GM18520 (cell line): ENCODE measurements at regions not wholly inside any gene's neighbourhood (a gene's known extent, or its start where the extent isn't known, plus 50 kb on each side); places are given as distances from the start of the nearest gene placed in this dataset.
"Not testable (repeated sequence)": the region's sequence is repeated elsewhere in the genome, so short reads cannot be mapped to it uniquely, and the experiment has no call there.

Source experiments
- ATAC-seq: cut with Tn5 transposase; IDR thresholded peaks from one replicate; pipeline ENCODE4 v1.9.1; 2021; ENCODE audit not compliant: unreplicated experiment

DNA sequence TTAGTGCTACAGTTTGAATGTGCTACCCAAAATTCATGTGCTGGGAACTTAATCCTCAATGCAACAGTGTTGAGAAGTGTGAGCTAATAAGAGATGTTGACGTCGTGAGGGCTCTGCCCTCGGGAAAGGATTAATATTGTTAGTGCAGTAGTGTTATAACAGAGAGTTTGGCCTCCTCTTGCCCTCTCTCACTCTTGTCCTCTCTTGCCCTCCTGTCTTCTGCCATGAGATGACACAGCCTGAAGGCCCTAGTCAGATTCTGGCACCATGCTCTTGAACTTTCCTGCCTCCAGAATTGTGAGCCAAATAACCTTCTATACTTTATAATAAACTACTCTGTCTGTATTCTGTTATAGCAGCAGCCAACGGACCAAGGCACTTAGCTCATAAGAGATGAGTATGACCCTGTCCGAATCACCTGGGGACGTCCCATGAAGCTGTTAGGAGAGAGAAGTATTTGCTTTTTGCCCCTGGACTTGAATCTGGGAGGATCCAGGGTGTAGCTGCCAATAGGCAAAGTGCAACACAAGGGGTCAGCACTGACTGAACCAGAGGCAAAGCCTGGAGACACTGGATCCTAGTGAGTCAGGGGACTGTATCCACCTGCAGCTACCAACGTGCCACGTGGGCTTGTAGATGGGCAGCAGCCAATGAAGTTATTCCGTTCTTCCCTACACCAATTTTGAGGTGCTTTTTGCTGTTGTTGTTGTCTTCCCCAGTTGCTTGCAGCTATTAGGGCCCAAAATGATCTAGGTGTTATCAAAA lies 233.7 kb downstream of the THBS2 start:
- ATAC-seq = no peak

DNA sequence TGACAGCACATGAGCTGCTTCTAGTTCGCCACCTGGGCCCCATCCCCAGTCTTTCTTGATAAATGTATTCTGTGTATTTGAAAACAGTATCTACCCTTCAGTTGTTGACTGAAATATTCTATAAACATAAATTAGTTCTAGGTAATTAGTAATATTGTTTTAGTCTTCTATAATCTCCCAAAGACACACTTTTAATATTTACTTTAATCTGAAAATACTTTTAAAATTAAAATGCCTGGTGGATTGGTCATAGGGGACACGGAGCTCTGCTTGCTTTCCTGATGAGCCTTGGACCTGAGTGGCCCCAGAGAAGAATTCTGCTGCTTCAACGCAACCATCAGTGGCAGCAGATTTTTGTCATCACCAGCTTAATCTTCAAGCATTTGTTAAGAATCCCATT lies 234.5 kb downstream of the THBS2 start:
- ATAC-seq = no peak

DNA sequence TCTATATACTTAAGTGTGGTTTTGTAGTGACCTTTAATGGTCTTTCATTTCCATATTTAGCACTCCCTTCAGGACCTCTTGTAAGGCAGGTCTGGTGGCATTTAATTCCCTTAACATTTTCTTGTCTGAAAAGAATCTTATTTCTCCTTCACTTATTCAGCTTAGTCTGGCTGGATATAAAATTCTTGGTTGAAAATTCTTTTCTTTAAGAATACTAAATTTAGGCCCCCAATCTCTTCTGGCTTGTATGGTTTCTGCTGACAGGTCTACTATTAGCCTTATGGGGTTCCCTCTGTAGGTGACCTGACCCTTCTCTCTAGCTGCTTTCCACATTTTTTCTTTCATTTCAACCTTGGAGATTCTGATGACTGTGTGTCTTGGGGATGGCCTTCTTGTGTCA lies 236.9 kb downstream of the THBS2 start:
- ATAC-seq = no peak

DNA sequence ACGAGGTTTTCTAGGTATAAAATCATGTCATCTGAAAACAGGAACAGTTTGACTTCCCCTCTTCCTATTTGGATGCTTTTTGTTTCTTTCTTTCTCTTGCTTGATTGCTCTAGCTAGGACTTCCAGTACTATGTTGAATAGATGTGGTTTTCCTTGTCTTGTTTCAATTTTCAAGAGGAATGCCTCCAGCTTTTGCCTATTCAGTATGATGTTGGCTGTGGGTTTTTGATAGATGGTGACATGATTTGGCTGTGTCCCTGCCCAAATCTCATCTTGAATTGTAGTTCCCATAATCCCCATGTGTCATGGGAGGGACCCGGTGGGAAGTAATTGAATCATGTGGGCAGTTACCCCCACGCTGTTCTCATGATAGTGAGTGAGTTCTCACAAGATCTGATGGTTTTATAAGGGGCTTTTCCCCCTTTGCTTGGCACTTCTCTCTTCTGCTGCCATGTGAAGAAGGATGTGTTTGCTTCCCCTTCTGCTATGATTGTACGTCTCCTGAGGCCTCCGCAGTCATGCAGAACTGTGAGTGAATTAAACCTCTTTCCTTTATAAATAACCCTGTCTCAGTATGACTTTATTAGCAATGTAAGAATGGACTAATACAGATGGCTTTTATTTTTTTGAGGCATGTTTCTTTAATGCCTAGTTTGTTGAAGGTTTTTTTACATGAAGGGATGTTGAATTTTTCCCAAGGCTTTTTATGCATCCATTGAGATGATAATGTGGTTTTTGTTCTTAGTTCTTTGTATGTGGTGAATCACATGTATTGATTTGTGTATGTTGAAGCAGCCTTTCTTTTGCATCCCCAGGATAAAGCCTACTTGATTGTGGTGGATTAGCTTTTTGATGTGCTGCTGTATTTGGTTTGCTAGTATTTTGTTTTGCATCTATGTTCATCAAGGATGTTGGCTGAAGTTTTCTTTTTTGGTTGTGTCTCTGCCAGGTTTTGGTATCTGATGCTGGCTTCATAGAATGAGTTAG lies 239.1 kb downstream of the THBS2 start:
- no peak for ATAC-seq

DNA sequence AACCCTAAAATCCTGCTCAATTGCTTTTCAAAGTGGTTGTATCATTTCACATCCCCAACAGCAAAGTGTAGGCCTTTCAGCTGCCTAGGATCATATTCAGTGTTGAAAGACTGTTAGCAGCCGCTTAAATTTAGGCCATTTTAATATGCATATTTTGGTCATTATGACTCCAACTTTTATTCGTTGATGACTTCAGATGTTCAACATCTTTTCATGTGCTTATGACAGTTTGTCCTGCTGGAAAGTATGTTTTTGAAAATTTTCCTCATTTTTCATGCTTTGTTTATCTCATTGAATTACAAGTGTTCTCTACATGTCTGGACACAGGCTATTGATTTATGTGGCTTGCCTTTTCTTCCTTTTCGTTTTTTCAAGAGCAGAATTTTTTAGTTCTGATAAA lies 244.0 kb downstream of the THBS2 start:
- ATAC-seq = no peak

DNA sequence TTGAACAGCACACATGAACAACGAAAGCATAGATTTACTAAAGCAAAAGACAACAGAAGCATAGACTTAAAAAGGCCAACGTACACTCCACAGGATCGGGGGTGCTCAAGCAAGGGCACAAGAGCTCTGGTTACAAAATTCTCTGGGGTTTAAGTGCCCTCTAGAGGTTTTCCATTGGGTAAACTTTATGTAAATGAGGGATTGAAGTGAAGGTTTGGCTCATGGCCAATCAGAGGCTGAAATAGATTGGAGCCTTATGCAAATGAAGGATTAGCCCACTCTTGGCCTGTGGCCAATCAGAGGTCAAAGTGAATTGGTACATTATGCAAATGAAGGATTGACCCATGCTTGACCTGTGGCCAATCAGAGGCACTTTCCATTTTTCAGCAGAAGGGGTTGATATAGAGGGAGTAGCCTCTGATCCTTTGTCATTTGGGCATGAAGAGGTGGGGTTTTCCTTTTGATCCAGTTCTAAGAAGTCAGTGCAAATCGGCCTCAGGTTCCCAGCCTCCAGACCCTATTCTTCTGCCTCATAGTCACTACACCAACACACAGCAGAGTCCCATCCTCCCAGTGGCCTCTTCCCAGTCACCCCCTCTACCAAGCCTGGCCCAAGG lies 244.9 kb downstream of the THBS2 start:
- ATAC-seq = no peak

DNA sequence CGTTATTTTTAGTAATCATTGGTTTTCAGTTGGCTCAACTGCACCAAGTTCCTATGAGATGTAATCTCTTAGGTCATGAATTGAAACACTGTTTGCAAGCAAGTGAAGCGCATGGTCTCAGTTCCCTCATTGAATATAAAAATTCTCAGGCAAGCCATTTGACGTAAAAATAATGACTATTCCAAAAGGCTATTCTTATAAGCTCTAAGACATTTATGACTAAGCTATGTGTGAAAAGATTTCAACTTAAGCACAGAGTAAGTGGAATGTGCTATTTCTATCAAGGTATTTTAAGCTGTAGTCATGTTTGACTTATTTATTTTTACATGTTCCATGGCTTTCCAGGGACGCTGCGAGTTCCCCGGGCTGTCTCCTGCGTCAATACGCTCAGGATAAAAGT lies 248.5 kb downstream of the THBS2 start:
- no peak for ATAC-seq

DNA sequence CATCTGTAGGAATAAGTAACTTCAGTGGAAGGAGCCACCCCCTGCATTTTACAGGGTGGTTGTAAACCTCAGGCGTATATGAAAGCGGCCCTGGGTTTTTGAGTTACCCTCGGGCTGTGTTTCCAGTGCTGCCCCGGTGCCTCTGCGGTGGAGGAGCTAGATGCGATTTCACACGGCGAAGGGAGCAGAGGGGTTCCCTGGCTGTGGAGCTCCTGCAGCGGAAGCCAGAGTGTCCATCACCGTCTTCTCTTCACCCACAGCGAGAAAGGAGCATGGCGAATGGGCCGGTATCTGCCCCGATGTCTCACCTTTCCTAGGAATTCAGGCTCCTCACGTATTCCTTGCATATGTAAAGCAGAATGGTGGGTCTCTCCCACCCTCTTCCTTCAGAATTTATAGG lies 253.6 kb downstream of the THBS2 start:
- no peak for ATAC-seq

DNA sequence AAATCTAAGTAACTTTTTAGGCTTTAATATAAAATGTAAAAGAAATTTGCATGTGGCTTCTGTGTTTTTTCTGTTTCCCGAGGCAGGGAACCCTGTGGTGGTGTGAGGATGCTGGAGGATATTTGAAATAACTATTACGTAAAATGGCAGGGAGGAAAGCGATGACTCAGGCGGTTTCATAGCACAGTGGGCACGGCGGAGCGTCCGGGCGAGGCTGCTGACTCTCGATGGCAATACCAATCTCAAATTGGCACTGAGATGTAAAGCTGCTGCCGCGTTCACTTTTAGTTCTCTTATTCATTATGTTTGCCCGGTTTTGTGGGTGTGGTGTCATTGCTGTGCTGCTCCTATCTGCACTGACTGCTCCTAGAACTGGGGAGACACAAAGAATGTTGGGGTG lies 254.3 kb downstream of the THBS2 start:
- no peak for ATAC-seq

DNA sequence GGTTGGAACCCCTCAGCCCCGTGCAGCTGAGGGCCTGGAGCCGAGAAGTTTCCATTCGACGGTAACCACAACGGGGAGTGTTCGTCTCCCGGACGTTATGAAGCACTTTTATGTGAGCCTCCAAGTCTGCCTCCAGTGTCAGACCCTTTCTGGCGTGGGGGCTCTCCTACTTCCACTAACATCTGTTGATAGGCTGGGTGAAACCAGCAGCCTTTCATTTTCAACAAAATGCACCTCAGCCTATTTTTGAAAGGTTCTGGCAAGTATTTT lies 257.4 kb downstream of the THBS2 start:
- ATAC-seq = no peak

DNA sequence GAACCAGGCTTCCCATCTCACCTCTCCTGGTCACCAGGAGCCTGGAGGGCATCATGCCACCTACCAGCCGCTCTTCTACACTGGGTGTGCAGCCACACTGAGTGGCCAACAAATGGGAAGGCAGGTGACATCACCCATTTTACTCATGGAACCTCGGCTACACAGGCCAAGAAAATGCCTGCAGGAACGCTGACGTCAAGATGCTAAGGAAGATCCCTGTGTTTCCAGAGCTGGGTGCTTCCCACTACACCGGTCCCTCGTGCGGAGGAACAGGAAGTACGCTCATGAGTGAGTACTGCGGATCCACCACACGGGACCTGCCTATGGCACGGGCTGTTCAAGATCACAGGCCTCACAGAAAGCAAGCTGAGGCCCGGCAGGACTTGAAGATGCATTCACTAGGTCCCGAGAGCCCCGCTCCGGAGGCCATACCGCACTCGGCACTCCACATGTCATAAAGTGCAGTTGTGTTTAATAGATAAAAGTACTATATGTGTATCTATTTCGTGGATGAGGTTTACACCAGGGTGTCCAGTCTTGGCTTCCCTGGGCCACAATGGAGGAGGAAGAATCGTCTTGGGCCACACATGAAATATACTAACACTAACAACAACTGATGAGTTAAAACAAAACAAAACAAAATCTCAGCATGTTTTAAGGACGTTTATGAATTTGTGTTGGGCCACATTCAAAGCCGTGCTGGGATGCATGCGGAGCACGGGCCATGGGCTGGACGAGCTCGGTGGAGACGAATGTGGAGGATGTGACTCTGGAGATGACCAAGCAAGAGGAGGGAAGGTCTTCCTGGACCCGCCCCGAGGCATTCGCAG lies 257.9 kb downstream of the THBS2 start:
- no peak for ATAC-seq

DNA sequence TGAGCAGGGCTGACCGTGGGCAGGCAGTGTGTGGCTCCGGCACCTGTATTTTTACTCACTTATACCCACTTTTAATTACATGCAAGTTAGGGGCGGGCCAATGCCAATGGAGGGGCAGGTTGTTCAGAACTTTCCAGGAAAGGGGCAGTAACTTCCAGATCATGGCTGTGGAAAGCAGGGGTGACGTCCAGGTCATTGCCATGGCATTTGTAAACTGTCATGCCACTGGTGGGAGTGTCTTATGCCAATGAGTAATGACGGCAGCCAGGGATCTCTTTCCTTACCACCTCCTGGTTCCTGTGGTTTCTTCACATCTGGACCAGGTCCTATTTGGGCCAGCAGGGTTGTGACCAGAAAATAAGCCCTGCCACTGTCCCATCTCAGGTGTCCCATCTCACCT lies 258.7 kb downstream of the THBS2 start:
- no peak for ATAC-seq

DNA sequence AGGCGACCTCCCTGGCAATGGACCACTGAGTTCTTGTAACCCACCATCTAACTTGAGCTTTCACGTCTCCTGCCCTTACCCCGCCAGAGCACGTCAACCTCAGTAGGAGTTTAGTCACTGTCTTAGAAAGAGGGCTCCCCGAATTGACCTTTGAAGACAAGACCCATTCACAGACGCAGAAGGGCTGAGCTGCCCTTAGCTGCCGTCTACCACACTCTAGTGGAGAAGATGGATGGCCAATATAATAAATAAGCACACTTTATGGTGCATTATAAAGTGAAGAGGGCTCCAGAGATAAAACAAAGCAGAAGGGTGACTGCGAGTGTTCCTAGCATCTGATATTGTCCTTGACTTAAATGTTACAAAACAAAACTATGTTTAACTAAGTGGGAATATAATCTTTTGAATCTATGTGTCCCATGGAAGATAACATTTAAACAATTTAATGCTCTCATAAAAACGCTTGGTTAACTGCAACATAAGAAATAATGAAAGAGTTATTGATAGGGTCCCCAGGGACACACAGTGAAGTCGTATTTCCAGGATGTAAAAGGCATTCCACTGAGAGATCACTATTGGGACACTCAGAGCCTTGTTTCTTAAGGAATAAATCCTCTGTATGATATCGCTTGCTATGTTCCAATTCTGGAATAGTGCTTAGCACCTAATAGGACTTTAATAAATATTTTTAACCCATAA lies 261.1 kb downstream of the THBS2 start:
- ATAC-seq = no peak

DNA sequence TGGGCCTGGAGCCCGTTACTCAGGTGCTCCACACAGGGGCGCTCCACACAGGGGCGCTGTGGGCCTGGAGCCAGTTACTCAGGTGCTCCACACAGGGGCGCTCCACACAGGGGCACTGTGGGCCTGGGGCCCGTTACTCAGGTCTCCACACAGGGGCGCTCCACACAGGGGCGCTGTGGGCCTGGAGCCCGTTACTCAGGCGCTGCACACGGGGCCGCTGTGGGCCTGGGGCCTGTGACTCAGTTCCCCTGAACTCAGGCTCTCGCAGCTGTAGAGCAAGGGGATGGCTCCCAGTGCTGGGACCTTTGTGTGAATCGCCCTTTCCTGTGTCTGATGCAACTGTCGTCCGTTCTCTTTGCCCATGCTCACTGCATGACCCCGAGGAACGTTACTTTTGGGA lies 262.0 kb downstream of the THBS2 start:
- not testable (repeated sequence) for ATAC-seq

DNA sequence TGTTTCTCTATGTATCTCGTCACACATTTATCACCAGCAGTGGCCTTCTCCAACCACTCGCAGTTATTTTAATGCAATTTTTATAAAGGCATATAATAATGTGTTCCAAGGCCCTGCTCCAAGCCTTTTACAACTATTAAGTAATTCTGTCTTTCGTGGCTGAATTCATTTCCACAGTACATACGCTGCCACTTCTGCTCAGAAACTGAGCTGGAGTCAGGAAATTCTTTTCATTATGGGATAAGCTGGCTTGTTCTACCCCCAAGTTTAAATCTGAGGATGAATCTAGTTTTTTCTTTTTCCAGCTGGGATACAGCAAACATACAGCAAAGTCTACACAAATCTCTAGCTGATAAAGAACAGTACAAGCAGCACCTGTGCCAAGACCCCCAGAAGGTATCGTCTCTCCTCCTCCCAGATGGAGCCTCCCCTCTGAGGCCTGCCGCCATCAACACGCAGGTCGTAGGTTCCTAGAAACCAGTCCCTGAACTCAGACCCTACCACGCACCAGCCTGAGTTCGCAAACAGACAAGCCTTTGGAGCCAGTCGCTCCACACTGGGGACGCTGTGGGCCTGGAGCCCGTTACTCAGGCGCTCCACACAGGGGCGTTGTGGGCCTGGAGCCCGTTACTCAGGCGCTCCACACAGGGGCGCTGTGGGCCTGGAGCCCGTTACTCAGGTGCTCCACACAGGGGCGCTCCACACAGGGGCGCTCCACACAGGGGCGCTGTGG lies 263.5 kb downstream of the THBS2 start:
- ATAC-seq = no peak

DNA sequence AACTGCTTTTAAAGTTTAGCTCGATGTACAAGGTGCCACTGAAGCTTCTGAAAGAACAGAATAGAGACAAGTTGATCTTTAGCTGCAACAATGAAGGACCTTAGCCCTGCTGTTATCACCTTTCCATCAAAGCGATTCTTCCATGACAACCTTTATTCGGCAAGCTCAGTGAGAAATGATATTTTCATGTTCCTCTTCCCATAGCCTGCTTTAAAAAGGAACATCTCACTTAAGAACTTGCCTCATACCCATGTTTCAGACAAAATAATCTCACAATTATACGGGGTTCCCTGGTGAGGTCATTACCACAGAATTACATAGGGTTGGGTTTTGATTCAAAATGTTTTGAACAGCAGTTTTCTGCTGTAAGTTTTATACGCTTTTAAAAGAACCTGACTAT lies 264.2 kb downstream of the THBS2 start:
- no peak for ATAC-seq

DNA sequence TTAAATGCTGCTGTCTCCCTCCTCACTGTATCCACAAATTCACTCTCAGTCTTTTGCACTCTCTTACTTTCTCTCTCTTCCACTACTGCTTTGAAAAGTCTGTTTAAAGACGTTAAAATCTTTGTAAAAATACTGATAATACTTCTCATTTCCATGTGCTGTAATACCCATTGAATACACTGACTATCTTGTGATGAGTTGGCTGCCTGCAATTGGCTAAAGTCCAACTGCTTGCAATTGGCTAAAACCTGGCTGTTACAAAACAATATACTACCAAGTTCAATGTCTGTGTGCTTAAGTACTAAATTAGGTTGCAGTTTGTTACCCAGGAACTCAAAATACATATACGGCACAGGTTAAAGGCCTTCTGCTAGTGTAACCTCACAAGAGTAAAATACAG lies 264.8 kb downstream of the THBS2 start:
- ATAC-seq = no peak

DNA sequence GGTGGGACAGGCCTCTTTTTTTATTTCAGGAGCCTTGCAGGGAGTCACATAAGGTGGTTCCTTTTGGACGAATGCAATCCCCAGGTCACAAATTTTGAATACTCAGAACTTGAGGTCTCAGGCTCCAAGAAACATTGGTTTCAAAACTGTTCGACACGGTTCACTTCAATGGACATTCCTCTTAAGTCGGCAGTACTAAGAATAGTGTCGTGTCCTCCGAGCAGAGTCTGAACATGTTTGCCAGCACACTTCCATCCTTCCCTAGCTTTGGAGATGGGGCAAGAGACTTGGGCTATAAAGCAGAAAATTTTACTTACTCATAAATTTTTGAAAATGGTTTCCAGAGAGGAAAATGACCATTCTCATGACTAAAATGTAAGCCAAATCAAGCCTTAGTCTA lies 265.4 kb downstream of the THBS2 start:
- ATAC-seq = no peak

DNA sequence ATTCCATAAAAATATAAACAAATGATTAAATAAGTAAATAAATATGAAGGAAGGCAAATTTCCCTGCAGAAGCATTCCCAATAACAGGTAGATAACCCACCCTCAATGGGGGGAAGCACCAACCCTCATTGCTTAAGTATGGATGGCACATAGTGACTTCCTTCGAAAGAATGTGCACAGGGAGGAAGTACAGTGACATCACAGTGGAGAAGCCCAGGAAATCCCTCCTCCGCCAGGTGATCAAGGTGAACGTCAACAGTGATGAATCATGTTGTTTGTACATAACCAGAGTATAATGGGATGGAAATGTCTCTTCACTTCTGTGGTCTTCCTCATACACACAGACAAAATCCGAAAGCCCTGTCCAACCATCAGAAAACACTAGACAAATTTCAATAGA lies 267.9 kb downstream of the THBS2 start:
- ATAC-seq = no peak

DNA sequence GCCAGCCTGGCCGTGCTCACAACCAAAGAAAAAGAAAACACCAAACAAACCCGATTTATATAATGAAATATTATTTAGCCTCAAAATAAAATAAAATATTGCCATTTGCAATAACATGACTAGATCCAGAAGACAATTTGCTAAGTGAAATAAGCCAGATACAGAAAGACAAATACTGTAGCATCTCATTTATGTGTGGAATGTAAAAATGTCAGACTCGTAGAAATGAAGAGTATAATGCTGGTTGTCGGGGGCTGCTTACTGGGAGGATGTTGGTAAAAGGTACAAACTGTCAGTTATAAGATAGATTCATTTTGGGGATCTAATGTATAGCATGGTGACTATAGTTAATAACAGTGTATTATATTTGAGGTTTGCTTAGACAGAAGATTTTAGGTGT lies 269.7 kb downstream of the THBS2 start:
- no peak for ATAC-seq
